ENCODE measurements at regions not wholly inside any gene's neighbourhood (a gene's known extent, or its start where the extent isn't known, plus 50 kb on each side); places are given as distances from the start of the nearest gene placed in this dataset.

- TF ChIP-seq JUND (IDR thresholded peaks at IDR 0.05), result no peak
- no peak for TF ChIP-seq SMC3 (IDR thresholded peaks at IDR 0.05; ENCODE audit: low read depth, low read length)
- no peak for TF ChIP-seq CTCF (IDR thresholded peaks at IDR 0.05)
- TF ChIP-seq GABPA (IDR thresholded peaks at IDR 0.05; ENCODE audit: low read depth), result no peak
- TF ChIP-seq POLR2AphosphoS5 (IDR thresholded peaks at IDR 0.05; ENCODE audit: low read depth, low read length), result no peak
- TF ChIP-seq NRF1 (IDR thresholded peaks at IDR 0.05; ENCODE audit: low read depth, low read length), result no peak
- no peak for TF ChIP-seq EP300 (IDR thresholded peaks at IDR 0.05; ENCODE audit: borderline replicate concordance in 1 of 2, low read depth in 1 of 2, low read length in 1 of 2)
- no peak for TF ChIP-seq EZH2phosphoT487 (IDR thresholded peaks at IDR 0.05; ENCODE audit: borderline replicate concordance, low read depth)
Measured at GRCh38 chr12:94900496-94900895, 103.0 kb downstream of the NDUFA12 start.

Measured in SK-N-SH (cell line).